ENCODE measurements at regions not wholly inside any gene's neighbourhood (a gene's known extent, or its start where the extent isn't known, plus 50 kb on each side); places are given as distances from the start of the nearest gene placed in this dataset.

DNA sequence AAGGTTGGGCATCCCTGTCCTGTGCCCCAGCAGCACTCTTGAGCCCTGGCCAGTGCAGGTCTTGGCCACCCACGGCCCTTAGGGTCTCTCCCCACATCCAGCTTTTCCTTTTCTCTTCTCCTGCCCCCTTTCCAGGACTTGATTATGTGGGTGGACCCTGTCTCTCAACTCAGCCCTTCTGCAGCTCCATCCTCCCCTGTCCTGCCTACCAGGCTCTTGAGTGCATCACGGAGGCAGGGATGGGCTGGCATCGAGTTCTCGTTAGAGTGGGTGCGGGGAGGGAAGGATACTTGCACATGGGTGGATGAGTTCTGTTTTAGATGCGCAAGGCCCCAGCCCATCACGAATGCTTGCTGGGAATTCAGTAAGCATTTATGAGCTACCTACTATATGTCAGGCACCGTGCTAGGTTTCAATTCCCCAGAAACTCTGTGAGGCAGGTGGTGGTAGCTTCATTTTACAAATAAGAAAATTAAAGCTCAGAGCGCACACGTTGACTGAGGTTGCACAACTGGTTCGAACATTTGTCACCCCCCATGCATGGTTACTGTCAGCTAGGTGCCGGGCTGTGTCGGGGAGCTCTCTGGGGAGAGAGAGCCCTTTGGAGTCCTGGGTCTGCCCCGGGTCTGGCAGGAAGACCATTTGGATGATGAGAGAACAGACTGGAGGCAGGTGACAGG lies 144.6 kb upstream of the PITX1 start:
- no peak overlapping the region for H2AFZ ChIP-seq
- H3K36me3 ChIP-seq (ENCODE audit: low read depth) = no peaks in the 10 kb centered on the region
- H3K27me3 ChIP-seq (replicated peaks; ENCODE audit: insufficient read depth) = peaks cover 16% of the 10 kb centered on the region; the same call in 1 of the 2 replicates
- no peaks in the 10 kb centered on the region for H3K9me3 ChIP-seq (ENCODE audit: low read depth)
- H3K4me3 ChIP-seq = no peak overlapping the region
- WGBS, 2 experiments (ENCODE audit: low coverage in 1 of 2, low lambda C conversion rate in 2 of 2, missing lambda C conversion rate in 2 of 2) = 54 to 55% methylated on average over 14 of the region's 14 CpGs
- no peaks in the 10 kb centered on the region for H4K20me1 ChIP-seq (ENCODE audit: insufficient read depth)
- no peaks in the 10 kb centered on the region for H3F3A ChIP-seq (ENCODE audit: insufficient read depth)
- no peaks in the 10 kb centered on the region for H3K9me2 ChIP-seq (ENCODE audit: insufficient read depth)
- in situ Hi-C loops (cut with MboI) = no loop called here
- H3K79me2 ChIP-seq (ENCODE audit: insufficient read depth) = no peaks in the 10 kb centered on the region
- no peak overlapping the region for H3K27ac ChIP-seq
- H3K4me2 ChIP-seq (ENCODE audit: unreplicated experiment) = no peak overlapping the region
- DNase-seq = no peak
- no peak overlapping the region for H3K9ac ChIP-seq
- no peaks in the 10 kb centered on the region for H3K4me1 ChIP-seq (ENCODE audit: insufficient read depth)
- TF ChIP-seq EZH2 (IDR thresholded peaks at IDR 0.05; ENCODE audit: insufficient read depth, poor library complexity, severe bottlenecking) (no peak), EZH2phosphoT487 (IDR thresholded peaks at IDR 0.05; ENCODE audit: insufficient read depth, low read depth) (no peak)

DNA sequence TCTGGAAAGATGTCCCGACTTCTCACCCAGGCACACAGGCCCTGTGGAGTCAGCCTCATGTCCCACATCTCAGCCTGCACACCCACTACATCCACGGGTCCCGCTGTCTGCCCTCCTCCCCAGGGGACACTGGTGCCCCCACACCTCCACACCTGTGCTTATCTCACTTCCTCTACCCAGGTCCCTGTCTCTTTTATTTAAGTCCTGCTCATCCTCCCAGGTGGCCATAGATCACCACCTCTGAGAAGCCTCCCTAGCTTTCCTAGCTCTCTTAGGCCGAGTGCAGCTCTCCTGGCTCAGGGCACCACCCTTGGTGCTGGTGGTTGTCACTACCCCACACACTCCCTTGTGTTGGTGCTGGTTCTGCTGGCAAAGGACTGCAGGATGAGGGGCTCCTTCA lies 143.6 kb upstream of the PITX1 start:
- no peak for TF ChIP-seq EZH2phosphoT487 (IDR thresholded peaks at IDR 0.05; ENCODE audit: insufficient read depth, low read depth)
- TF ChIP-seq EZH2 (IDR thresholded peaks at IDR 0.05; ENCODE audit: insufficient read depth, poor library complexity, severe bottlenecking) = no peak

DNA sequence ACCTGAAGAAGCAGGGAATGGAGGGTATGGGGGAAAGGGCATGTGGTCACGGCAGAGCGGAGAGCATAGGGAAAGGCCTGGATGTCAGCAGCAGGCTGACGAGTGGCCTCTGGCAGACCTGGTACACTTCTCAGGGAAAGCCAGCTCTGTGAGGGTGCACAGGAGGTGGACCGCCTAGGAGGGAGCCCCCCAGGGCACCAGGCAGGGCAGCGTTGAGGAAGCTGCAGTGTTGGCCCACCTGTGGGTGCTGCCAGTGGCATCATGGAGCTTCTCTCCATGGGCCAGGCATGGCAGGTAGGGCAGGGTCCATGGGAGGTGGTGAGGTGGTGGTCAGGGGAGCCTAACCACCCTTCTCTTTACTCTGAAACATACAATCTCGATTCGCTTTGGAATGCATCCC lies 143.0 kb upstream of the PITX1 start:
- DNase-seq = no peak
- 69 to 71% methylated on average over 7 of the region's 7 CpGs for WGBS, 2 experiments (ENCODE audit: low coverage in 1 of 2, low lambda C conversion rate in 2 of 2, missing lambda C conversion rate in 2 of 2)
- Histone ChIP-seq H3K79me2 (ENCODE audit: insufficient read depth) (no peaks in the 10 kb centered on the region), H3K36me3 (ENCODE audit: low read depth) (no peaks in the 10 kb centered on the region), H3K4me2 (ENCODE audit: unreplicated experiment) (no peak overlapping the region), H4K20me1 (ENCODE audit: insufficient read depth) (no peaks in the 10 kb centered on the region), H3K4me3 (no peak overlapping the region), H3K4me1 (ENCODE audit: insufficient read depth) (no peaks in the 10 kb centered on the region), H3K27me3 (replicated peaks; ENCODE audit: insufficient read depth) (peaks cover 24% of the 10 kb centered on the region; the same call in 1 of the 2 replicates), H3K9me2 (ENCODE audit: insufficient read depth) (no peaks in the 10 kb centered on the region), H3K9me3 (ENCODE audit: low read depth) (no peaks in the 10 kb centered on the region), H3F3A (ENCODE audit: insufficient read depth) (no peaks in the 10 kb centered on the region), H3K27ac (no peak overlapping the region), H2AFZ (no peak overlapping the region), H3K9ac (no peak overlapping the region)
- in situ Hi-C loops (cut with MboI) = no loop called here
- TF ChIP-seq EZH2 (IDR thresholded peaks at IDR 0.05; ENCODE audit: insufficient read depth, poor library complexity, severe bottlenecking) (no peak), EZH2phosphoT487 (IDR thresholded peaks at IDR 0.05; ENCODE audit: insufficient read depth, low read depth) (no peak)

More for the DNA sequence above, 143.6 kb upstream of the PITX1 start:
- DNase-seq = no peak
- Histone ChIP-seq H2AFZ (no peak overlapping the region), H3K79me2 (ENCODE audit: insufficient read depth) (no peaks in the 10 kb centered on the region), H3K9me2 (ENCODE audit: insufficient read depth) (no peaks in the 10 kb centered on the region), H3K4me1 (ENCODE audit: insufficient read depth) (no peaks in the 10 kb centered on the region), H3K27ac (no peak overlapping the region), H3K36me3 (ENCODE audit: low read depth) (no peaks in the 10 kb centered on the region), H3K9me3 (ENCODE audit: low read depth) (no peaks in the 10 kb centered on the region), H3K4me3 (no peak overlapping the region), H3K27me3 (replicated peaks; ENCODE audit: insufficient read depth) (peaks cover 22% of the 10 kb centered on the region; the same call in 1 of the 2 replicates), H3K4me2 (ENCODE audit: unreplicated experiment) (no peak overlapping the region), H3K9ac (no peak overlapping the region), H3F3A (ENCODE audit: insufficient read depth) (no peaks in the 10 kb centered on the region), H4K20me1 (ENCODE audit: insufficient read depth) (no peaks in the 10 kb centered on the region)
- in situ Hi-C loops (cut with MboI) = no loop called here
- WGBS, 2 experiments (ENCODE audit: low coverage in 1 of 2, low lambda C conversion rate in 2 of 2, missing lambda C conversion rate in 2 of 2) = 67 to 71% methylated on average over 4 of the region's 4 CpGs

DNA sequence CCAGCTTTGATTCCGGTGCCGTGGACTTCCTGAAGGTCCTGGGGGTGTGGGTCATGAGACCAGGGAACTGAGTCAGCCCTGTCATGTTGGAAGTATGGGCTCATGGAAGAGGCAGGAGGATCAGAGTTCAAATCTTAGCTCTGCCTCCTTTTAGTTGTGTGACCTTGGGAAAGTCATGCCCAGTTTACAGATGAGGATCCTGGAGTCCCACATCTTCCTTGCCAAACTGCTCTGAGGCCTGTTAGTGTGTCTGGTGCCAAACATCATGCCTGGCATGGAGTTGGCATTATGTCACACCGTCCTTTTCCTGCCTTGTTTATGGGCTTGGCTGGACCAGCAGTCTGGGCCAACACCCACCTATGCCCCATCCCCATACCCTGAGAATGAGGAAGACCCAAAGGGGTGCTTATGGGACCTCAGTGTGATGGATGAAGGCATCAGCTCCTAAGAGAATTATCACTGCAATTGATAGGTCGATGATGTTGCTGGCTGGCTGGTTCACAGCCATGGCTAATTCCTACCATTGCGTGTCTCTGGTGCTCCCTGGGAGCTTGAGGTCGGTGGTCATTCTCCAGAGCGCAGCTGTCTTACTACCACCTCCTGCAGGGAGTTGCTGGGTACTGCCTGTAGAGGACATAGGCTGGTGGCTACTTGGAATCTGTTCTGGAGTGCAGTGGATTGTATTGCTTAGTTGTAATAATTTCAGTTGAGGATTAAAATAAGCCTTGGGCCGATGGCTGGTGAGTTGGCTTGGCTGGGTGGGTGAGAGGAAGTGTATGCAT lies 140.5 kb upstream of the PITX1 start:
- Histone ChIP-seq H3K36me3 (ENCODE audit: low read depth) (no peaks in the 10 kb centered on the region), H3K9me2 (ENCODE audit: insufficient read depth) (no peaks in the 10 kb centered on the region), H3K4me2 (ENCODE audit: unreplicated experiment) (no peak overlapping the region), H3K9ac (no peak overlapping the region), H3K4me1 (ENCODE audit: insufficient read depth) (no peaks in the 10 kb centered on the region), H4K20me1 (ENCODE audit: insufficient read depth) (no peaks in the 10 kb centered on the region), H2AFZ (no peak overlapping the region), H3K79me2 (ENCODE audit: insufficient read depth) (no peaks in the 10 kb centered on the region), H3K4me3 (no peak overlapping the region), H3K27me3 (replicated peaks; ENCODE audit: insufficient read depth) (peaks cover 39% of the 10 kb centered on the region), H3F3A (ENCODE audit: insufficient read depth) (no peaks in the 10 kb centered on the region), H3K27ac (no peak overlapping the region), H3K9me3 (ENCODE audit: low read depth) (no peaks in the 10 kb centered on the region)
- no peak for DNase-seq
- TF ChIP-seq EZH2phosphoT487 (IDR thresholded peaks at IDR 0.05; ENCODE audit: insufficient read depth, low read depth) (no peak), EZH2 (IDR thresholded peaks at IDR 0.05; ENCODE audit: insufficient read depth, poor library complexity, severe bottlenecking) (no peak)
- in situ Hi-C loops (cut with MboI) = no loop called here
- 58 to 62% methylated on average over 8 of the region's 8 CpGs for WGBS, 2 experiments (ENCODE audit: low coverage in 1 of 2, low lambda C conversion rate in 2 of 2, missing lambda C conversion rate in 2 of 2)
